Endodermal cell (in vitro differentiated cells): ENCODE measurements at regions not wholly inside any gene's neighbourhood (a gene's known extent, or its start where the extent isn't known, plus 50 kb on each side); places are given as distances from the start of the nearest gene placed in this dataset.

Source experiments
- DNase-seq: peaks from one replicate; pipeline ENCODE4 v3.0.0-alpha.2; 2017
- H3K27ac ChIP-seq: 2 replicates; pipeline ENCODE4 v1.5.1; 2013; ENCODE audit warnings: mild to moderate bottlenecking, low read depth, low read length, moderate library complexity
- H3K27me3 ChIP-seq: 2 replicates; pipeline ENCODE4 v1.6.1; 2013; ENCODE audit warnings: mild to moderate bottlenecking, low read length, moderate library complexity; ENCODE audit not compliant: insufficient read depth, control insufficient read depth, poor library complexity, severe bottlenecking
- H3K36me3 ChIP-seq: 2 replicates; pipeline ENCODE4 v1.7.0; 2013; ENCODE audit warnings: mild to moderate bottlenecking, low read length, moderate library complexity; ENCODE audit not compliant: control insufficient read depth, insufficient read depth
- H3K4me1 ChIP-seq: one replicate; pipeline ENCODE4 v1.7.0; 2013; ENCODE audit warnings: low read length; ENCODE audit not compliant: control insufficient read depth, insufficient read depth
- H3K4me3 ChIP-seq: 2 replicates; pipeline ENCODE4 v1.5.1; 2013; ENCODE audit warnings: mild to moderate bottlenecking, low read length, moderate library complexity
- H3K9ac ChIP-seq: 2 replicates; pipeline ENCODE4 v1.6.1; 2013; ENCODE audit warnings: mild to moderate bottlenecking, low read length, moderate library complexity; ENCODE audit not compliant: poor library complexity, severe bottlenecking; ENCODE audit errors: extremely low read depth
- H3K9me3 ChIP-seq: 2 replicates; pipeline ENCODE4 v1.6.1; 2013; ENCODE audit warnings: mild to moderate bottlenecking, low read length, moderate library complexity; ENCODE audit not compliant: control insufficient read depth
- H3K27ac Mint-ChIP-seq: 2 replicates; pipeline ENCODE4 v1.8.0; 2020; ENCODE audit warnings: mixed read lengths
- H3K27me3 Mint-ChIP-seq: 2 replicates; pipeline ENCODE4 v1.8.0; 2021; ENCODE audit warnings: mild to moderate bottlenecking, mixed read lengths; ENCODE audit not compliant: insufficient read depth
- H3K36me3 Mint-ChIP-seq: 2 replicates; pipeline ENCODE4 v1.8.0; 2020; ENCODE audit warnings: low read depth, mixed read lengths
- H3K4me1 Mint-ChIP-seq: 2 replicates; pipeline ENCODE4 v1.8.0; 2020; ENCODE audit warnings: mixed read lengths
- H3K4me3 Mint-ChIP-seq: 2 replicates; pipeline ENCODE4 v1.8.0; 2020; ENCODE audit warnings: mild to moderate bottlenecking, moderate library complexity, mixed read lengths
- H3K9me3 Mint-ChIP-seq: 2 replicates; pipeline ENCODE4 v1.8.0; 2020; ENCODE audit warnings: mild to moderate bottlenecking, mixed read lengths
- WGBS, 2 experiments: methylation state at CpG; one replicate each; pipeline versions ENCODE4 v1.1.5 to v1.1.7; 2013; ENCODE audit warnings: missing lambda C conversion rate in 2 of 2, mixed read lengths in 1 of 2; ENCODE audit not compliant: insufficient coverage in 1 of 2, insufficient read length in 1 of 2; 5-methylcytosine and 5-hydroxymethylcytosine counted together
- TF ChIP-seq, protein P1 (sequence below): fragments of 200-600 bp; sonication (generic); conservative IDR thresholded peaks from 2 replicates; pipeline ENCODE4 v1.5.0; 2021; ENCODE audit warnings: antibody characterized with exemption, mild to moderate bottlenecking

DNA sequence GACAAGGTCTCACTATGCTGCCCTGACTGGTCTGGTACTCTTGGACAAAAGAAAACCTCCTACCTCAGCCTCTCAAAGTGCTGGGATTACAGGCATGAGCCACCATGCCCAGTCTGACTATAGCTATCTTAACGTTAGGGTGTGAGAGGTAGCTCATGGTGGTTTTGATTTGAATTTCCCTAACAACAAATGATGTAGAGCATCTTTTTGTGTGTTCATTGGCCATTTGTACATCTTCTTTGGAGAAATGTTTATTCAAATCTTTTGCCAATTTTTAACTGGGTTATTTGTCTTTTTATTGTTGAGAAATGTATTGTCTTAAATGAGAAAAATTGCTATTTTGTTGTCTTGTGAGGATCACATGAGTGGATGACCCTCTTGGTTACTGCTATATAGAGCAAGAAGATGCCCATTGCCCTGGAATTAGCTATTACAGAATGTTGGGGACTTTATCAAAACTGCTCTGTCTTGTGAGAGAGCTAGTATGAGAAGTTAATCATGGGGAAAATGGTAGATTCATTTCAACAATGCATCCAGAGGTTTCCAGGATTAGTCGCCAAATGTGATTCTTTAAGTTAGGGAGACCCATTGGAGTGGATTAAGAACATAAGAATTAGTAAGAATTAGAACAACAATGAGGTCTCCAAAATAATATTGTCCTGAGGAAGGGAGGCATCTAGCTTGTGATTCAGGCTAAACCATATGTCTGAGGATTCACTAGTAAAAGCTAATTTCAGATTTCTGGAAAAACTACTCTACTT is 124.3 kb upstream of the MOCS2 start:
- 83 to 90% methylated on average over 1 to 2 of the region's 2 CpGs for WGBS, 2 experiments
- Histone ChIP-seq H3K9me3 (peaks cover 19% of the 10 kb centered on the region), H3K27me3 (no peaks in the 10 kb centered on the region), H3K4me1 (no peaks in the 10 kb centered on the region), H3K36me3 (no peaks in the 10 kb centered on the region), H3K27ac (no peak overlapping the region), H3K9ac (no peak overlapping the region), H3K4me3 (no peak overlapping the region)
- TF ChIP-seq, protein P1, sequence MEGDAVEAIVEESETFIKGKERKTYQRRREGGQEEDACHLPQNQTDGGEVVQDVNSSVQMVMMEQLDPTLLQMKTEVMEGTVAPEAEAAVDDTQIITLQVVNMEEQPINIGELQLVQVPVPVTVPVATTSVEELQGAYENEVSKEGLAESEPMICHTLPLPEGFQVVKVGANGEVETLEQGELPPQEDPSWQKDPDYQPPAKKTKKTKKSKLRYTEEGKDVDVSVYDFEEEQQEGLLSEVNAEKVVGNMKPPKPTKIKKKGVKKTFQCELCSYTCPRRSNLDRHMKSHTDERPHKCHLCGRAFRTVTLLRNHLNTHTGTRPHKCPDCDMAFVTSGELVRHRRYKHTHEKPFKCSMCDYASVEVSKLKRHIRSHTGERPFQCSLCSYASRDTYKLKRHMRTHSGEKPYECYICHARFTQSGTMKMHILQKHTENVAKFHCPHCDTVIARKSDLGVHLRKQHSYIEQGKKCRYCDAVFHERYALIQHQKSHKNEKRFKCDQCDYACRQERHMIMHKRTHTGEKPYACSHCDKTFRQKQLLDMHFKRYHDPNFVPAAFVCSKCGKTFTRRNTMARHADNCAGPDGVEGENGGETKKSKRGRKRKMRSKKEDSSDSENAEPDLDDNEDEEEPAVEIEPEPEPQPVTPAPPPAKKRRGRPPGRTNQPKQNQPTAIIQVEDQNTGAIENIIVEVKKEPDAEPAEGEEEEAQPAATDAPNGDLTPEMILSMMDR, result no peak
- H3K27me3 Mint-ChIP-seq, result no peaks in the 10 kb centered on the region
- H3K27ac Mint-ChIP-seq, result no peak overlapping the region
- peaks cover 21% of the 10 kb centered on the region for H3K9me3 Mint-ChIP-seq
- DNase-seq, result no peak
- no peak overlapping the region for H3K4me3 Mint-ChIP-seq
- no peaks in the 10 kb centered on the region for H3K4me1 Mint-ChIP-seq
- H3K36me3 Mint-ChIP-seq, result no peaks in the 10 kb centered on the region

DNA sequence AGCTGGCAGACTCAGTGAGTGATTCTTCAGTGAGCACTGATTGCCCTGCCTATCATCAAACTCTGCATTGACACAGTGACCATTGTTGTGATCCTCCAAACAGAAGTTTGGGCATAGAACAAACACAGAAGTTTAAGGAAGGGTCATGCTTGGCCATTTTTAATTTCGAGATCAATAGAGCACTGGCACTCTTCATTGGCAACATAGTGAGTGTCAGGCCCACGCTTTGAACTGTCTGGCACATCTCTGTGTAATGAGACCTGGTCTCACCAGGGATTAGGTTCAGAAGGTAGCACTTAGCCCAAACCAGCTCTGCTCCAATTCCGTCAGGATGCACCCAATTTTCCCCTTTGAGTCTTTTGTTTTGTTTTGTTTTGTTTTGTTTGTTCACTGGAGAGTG is 127.1 kb upstream of the MOCS2 start:
- H3K27me3 Mint-ChIP-seq, result no peaks in the 10 kb centered on the region
- H3K36me3 ChIP-seq, result no peaks in the 10 kb centered on the region
- no peaks in the 10 kb centered on the region for H3K4me1 ChIP-seq
- H3K9me3 Mint-ChIP-seq, result no peaks in the 10 kb centered on the region
- no peaks in the 10 kb centered on the region for H3K9me3 ChIP-seq
- H3K4me1 Mint-ChIP-seq, result no peaks in the 10 kb centered on the region
- no peak overlapping the region for H3K27ac ChIP-seq
- H3K9ac ChIP-seq, result no peak overlapping the region
- no peak overlapping the region for H3K4me3 Mint-ChIP-seq
- H3K4me3 ChIP-seq, result no peak overlapping the region
- H3K36me3 Mint-ChIP-seq, result no peaks in the 10 kb centered on the region
- WGBS, 2 experiments, result 90 to 100% methylated on average over 3 of the region's 3 CpGs
- DNase-seq, result no peak
- no peaks in the 10 kb centered on the region for H3K27me3 ChIP-seq
- H3K27ac Mint-ChIP-seq, result no peak overlapping the region
- TF ChIP-seq, protein P1, result no peak

DNA sequence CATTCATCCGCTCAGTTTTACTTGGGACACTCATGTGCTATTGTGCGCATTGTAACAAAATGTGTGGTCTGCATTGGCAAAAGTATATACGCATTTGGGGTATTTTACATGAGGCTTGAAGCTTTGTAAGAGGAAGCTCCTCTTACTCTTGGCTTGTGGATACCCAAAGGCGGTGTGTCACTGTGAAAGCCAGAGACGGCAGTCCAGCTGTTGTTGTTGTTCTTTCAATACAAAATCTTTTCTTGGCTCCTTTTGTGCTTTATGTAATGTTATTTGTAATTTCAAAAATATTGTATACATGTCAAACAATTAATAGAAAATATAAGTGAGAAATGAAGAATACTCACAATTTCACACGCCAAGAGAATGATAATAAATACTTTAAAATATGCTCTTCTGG is 128.3 kb upstream of the MOCS2 start:
- no peak overlapping the region for H3K4me3 Mint-ChIP-seq
- TF ChIP-seq, protein P1, result no peak
- no peaks in the 10 kb centered on the region for H3K9me3 Mint-ChIP-seq
- Histone ChIP-seq H3K27ac (no peak overlapping the region), H3K36me3 (no peaks in the 10 kb centered on the region), H3K27me3 (no peaks in the 10 kb centered on the region), H3K9me3 (no peaks in the 10 kb centered on the region), H3K4me1 (no peaks in the 10 kb centered on the region), H3K9ac (no peak overlapping the region), H3K4me3 (no peak overlapping the region)
- DNase-seq, result no peak
- no peaks in the 10 kb centered on the region for H3K36me3 Mint-ChIP-seq
- no peaks in the 10 kb centered on the region for H3K4me1 Mint-ChIP-seq
- WGBS, 2 experiments, result 95 to 100% methylated on average over 3 to 6 of the region's 6 CpGs
- no peaks in the 10 kb centered on the region for H3K27me3 Mint-ChIP-seq
- H3K27ac Mint-ChIP-seq, result no peak overlapping the region
